ENCODE measurements at regions not wholly inside any gene's neighbourhood (a gene's known extent, or its start where the extent isn't known, plus 50 kb on each side); places are given as distances from the start of the nearest gene placed in this dataset.

- TF ChIP-seq CTCF (IDR thresholded peaks at IDR 0.05) (no peak), POLR2A (IDR thresholded peaks at IDR 0.05) (no peak)
Measured at GRCh38 chr15:25192651-25193050, 237.9 kb downstream of the SNRPN start.

Data from right lobe of liver (tissue), 4 donors.